CD4-positive, alpha-beta T cell treated with Interleukin-1 beta for 1 hour (primary cell): ENCODE measurements at regions not wholly inside any gene's neighbourhood (a gene's known extent, or its start where the extent isn't known, plus 50 kb on each side); places are given as distances from the start of the nearest gene placed in this dataset.
"Not testable (repeated sequence)": the region's sequence is repeated elsewhere in the genome, so short reads cannot be mapped to it uniquely, and the experiment has no call there.

Experiments
- DNase-seq, 2 donors: peaks; one replicate each; pipeline ENCODE4 v3.0.0-alpha.2; 2020 to 2022

GRCh38 chr5:109630093-109630492, 59.6 kb upstream of the MAN2A1 start:
- no peak for DNase-seq

- DNase-seq = no peak
Measured at GRCh38 chr5:109628591-109628990, 61.1 kb upstream of the MAN2A1 start.

GRCh38 chr5:109621266-109621665, 68.5 kb upstream of the MAN2A1 start:
- not testable (repeated sequence) for DNase-seq

- no peak for DNase-seq
Measured at GRCh38 chr5:109620651-109621050, 69.1 kb upstream of the MAN2A1 start.

- DNase-seq = no peak
Measured at GRCh38 chr5:109619606-109620005, 70.1 kb upstream of the MAN2A1 start.

- no peak for DNase-seq
Measured at GRCh38 chr5:109619021-109619460, 70.7 kb upstream of the MAN2A1 start.

GRCh38 chr5:109614981-109615380, 74.7 kb upstream of the MAN2A1 start:
- DNase-seq = no peak

- DNase-seq = no peak
Measured at GRCh38 chr5:109614301-109614700, 75.4 kb upstream of the MAN2A1 start.

- DNase-seq = no peak
Measured at GRCh38 chr5:109612278-109612905, 77.3 kb upstream of the MAN2A1 start.

GRCh38 chr5:109611505-109611904, 78.2 kb upstream of the MAN2A1 start:
- DNase-seq = no peak

GRCh38 chr5:109611061-109611460, 78.7 kb upstream of the MAN2A1 start:
- DNase-seq = no peak

GRCh38 chr5:109610581-109610980, 79.1 kb upstream of the MAN2A1 start:
- no peak for DNase-seq

GRCh38 chr5:109605207-109605730, 84.5 kb upstream of the MAN2A1 start:
- DNase-seq = no peak

GRCh38 chr5:109604758-109605157, 85.0 kb upstream of the MAN2A1 start:
- DNase-seq = no peak

GRCh38 chr5:109601736-109602135, 88.0 kb upstream of the MAN2A1 start:
- DNase-seq = no peak

- no peak for DNase-seq
Measured at GRCh38 chr5:109597893-109598292, 91.8 kb upstream of the MAN2A1 start.

- no peak for DNase-seq
Measured at GRCh38 chr5:109594217-109594616, 95.5 kb upstream of the MAN2A1 start.

GRCh38 chr5:109590799-109591198, 98.9 kb upstream of the MAN2A1 start:
- DNase-seq = no peak

- DNase-seq = peak; percentile 5 to 19
Measured at GRCh38 chr5:109589986-109590385, 99.7 kb upstream of the MAN2A1 start.

- DNase-seq = no peak
Measured at GRCh38 chr5:109589239-109589638, 100.5 kb upstream of the MAN2A1 start.

- DNase-seq = no peak
Measured at GRCh38 chr5:109588281-109589035, 101.3 kb upstream of the MAN2A1 start.

GRCh38 chr5:109584986-109585599, 104.6 kb upstream of the MAN2A1 start:
- DNase-seq = no peak

- DNase-seq = no peak
Measured at GRCh38 chr5:109580225-109580624, 109.5 kb upstream of the MAN2A1 start.

- no peak for DNase-seq
Measured at GRCh38 chr5:109575506-109575905, 114.2 kb upstream of the MAN2A1 start.
